IMR-90 (cell line): ENCODE measurements at regions not wholly inside any gene's neighbourhood (a gene's known extent, or its start where the extent isn't known, plus 50 kb on each side); places are given as distances from the start of the nearest gene placed in this dataset.

Source experiments
- ATAC-seq: fragments of 200-7000 bp; cut with Tn5 transposase; 2 replicates; pipeline ENCODE4 v1.9.1; 2020; ENCODE audit warnings: low read depth, mild to moderate bottlenecking, moderate library complexity
- BruUV-seq: library from RNA; stranded (reverse); fragments of 400-500 nt; replicated peaks from 2 replicates; lab custom pipeline; 2021; lab: Mats Ljungman, UMichigan
- CTCF ChIA-PET: fragments of 300-600 bp; formaldehyde crosslinking; extraction: SDS; loops from one replicate; lab custom pipeline; 2021; ENCODE audit warnings: antibody characterized with exemption; lab: Yijun Ruan, JAX
- POLR2A ChIA-PET: fragments of 300-600 bp; sonication (Branson Sonifier 250); formaldehyde crosslinking; loops from one replicate; lab custom pipeline; 2022; ENCODE audit warnings: antibody characterized with exemption; ENCODE audit not compliant: unreplicated experiment; lab: Charles Lee
- DNase-seq: peaks from one replicate; pipeline ENCODE4 v3.0.0; 2013
- H2AFZ ChIP-seq: replicated peaks from 2 replicates; pipeline ENCODE3; 2013; ENCODE audit warnings: low read length, mild to moderate bottlenecking; ENCODE audit not compliant: poor library complexity
- H2AK5ac ChIP-seq: 2 replicates; pipeline ENCODE4 v1.6.1; 2013; ENCODE audit warnings: low read depth, low read length, inconsistent platforms
- H2AK9ac ChIP-seq: replicated peaks from 2 replicates; pipeline ENCODE3; 2013; ENCODE audit warnings: mild to moderate bottlenecking, low read depth, low read length, moderate library complexity; ENCODE audit not compliant: poor library complexity
- H2BK120ac ChIP-seq: 2 replicates; pipeline ENCODE4 v1.6.1; 2013; ENCODE audit warnings: low read depth, low read length, inconsistent platforms
- H2BK15ac ChIP-seq: 3 replicates; pipeline ENCODE4 v1.6.1; 2013; ENCODE audit warnings: low read depth, low read length, inconsistent platforms
- H2BK20ac ChIP-seq: 2 replicates; pipeline ENCODE4 v1.6.1; 2013; ENCODE audit warnings: low read depth, mild to moderate bottlenecking, inconsistent platforms, low read length, moderate library complexity
- H2BK5ac ChIP-seq: 2 replicates; pipeline ENCODE4 v1.6.1; 2013; ENCODE audit warnings: mild to moderate bottlenecking, low read depth, low read length, inconsistent platforms; ENCODE audit not compliant: poor library complexity, severe bottlenecking
- H3K14ac ChIP-seq: replicated peaks from 2 replicates; pipeline ENCODE4 v1.6.1; 2013; ENCODE audit warnings: low read depth, low read length, inconsistent platforms
- H3K18ac ChIP-seq: 2 replicates; pipeline ENCODE4 v1.6.1; 2013; ENCODE audit warnings: low read depth, low read length, control low read depth
- H3K23ac ChIP-seq: 2 replicates; pipeline ENCODE4 v1.6.1; 2013; ENCODE audit warnings: low read depth, low read length, inconsistent platforms
- H3K27ac ChIP-seq: 2 replicates; pipeline ENCODE4 v1.5.1; 2013; ENCODE audit warnings: mild to moderate bottlenecking, control low read depth, low read length; ENCODE audit not compliant: insufficient read depth
- H3K27me3 ChIP-seq: 2 replicates; pipeline ENCODE4 v1.6.1; 2013; ENCODE audit warnings: low read length; ENCODE audit not compliant: control insufficient read depth, insufficient read depth
- H3K36me3 ChIP-seq: 2 replicates; pipeline ENCODE4 v1.6.1; 2013; ENCODE audit warnings: low read length, mixed read lengths; ENCODE audit not compliant: control insufficient read depth, insufficient read depth
- H3K4ac ChIP-seq: 2 replicates; pipeline ENCODE4 v1.6.1; 2013; ENCODE audit warnings: low read depth, low read length, inconsistent platforms
- H3K4me1 ChIP-seq: 2 replicates; pipeline ENCODE4 v1.6.1; 2013; ENCODE audit warnings: low read length, mixed read lengths; ENCODE audit not compliant: control insufficient read depth, insufficient read depth
- H3K4me2 ChIP-seq: 2 replicates; pipeline ENCODE4 v1.6.1; 2013; ENCODE audit warnings: low read depth, mild to moderate bottlenecking, control low read depth, low read length, moderate library complexity
- H3K4me3 ChIP-seq: 2 replicates; pipeline ENCODE4 v1.5.1; 2013; ENCODE audit warnings: low read depth, mild to moderate bottlenecking, control low read depth, low read length, moderate library complexity; ENCODE audit not compliant: insufficient read depth
- H3K56ac ChIP-seq: 2 replicates; pipeline ENCODE4 v1.6.1; 2013; ENCODE audit warnings: low read length, inconsistent platforms; ENCODE audit not compliant: insufficient read depth; ENCODE audit errors: extremely low read depth
- H3K79me1 ChIP-seq, 2 experiments: 2 replicates each; pipeline ENCODE4 v1.6.1; 2013; ENCODE audit warnings: low read length in 2 of 2, inconsistent platforms in 1 of 2, low read depth in 1 of 2
- H3K9ac ChIP-seq: 2 replicates; pipeline ENCODE4 v1.6.1; 2013; ENCODE audit warnings: low read depth, low read length, control low read depth
- H3K9me1 ChIP-seq: 2 replicates; pipeline ENCODE4 v1.6.1; 2013; ENCODE audit warnings: low read length, inconsistent platforms; ENCODE audit not compliant: insufficient read depth
- H3K9me3 ChIP-seq: 2 replicates; pipeline ENCODE4 v1.6.1; 2013; ENCODE audit warnings: low read length; ENCODE audit not compliant: control insufficient read depth, insufficient read depth
- H4K20me1 ChIP-seq: 2 replicates; pipeline ENCODE4 v1.6.1; 2013; ENCODE audit warnings: low read length, inconsistent platforms; ENCODE audit not compliant: insufficient read depth
- H4K5ac ChIP-seq: 2 replicates; pipeline ENCODE4 v1.6.1; 2013; ENCODE audit warnings: mild to moderate bottlenecking, low read depth, low read length, control low read depth
- H4K8ac ChIP-seq, 2 experiments: 2 replicates each; pipeline ENCODE4 v1.6.1; 2013; ENCODE audit warnings: low read depth in 2 of 2, low read length in 2 of 2, control low read depth in 1 of 2, inconsistent platforms in 1 of 2
- H4K91ac ChIP-seq: 2 replicates; pipeline ENCODE4 v1.6.1; 2013; ENCODE audit warnings: low read depth, low read length, inconsistent platforms; ENCODE audit not compliant: insufficient read depth
- BHLHE40 ChIP-seq: fragments of 150-350 bp; IDR thresholded peaks from 2 replicates; pipeline ENCODE4 v1.6.1; 2016; ENCODE audit warnings: mild to moderate bottlenecking, low read depth, low read length
- CHD1 ChIP-seq: IDR thresholded peaks from 2 replicates; pipeline ENCODE4 v1.6.1; 2012; ENCODE audit warnings: low read depth, low read length, improper control_type of control experiment
- MAZ ChIP-seq: IDR thresholded peaks from 2 replicates; pipeline ENCODE4 v1.6.1; 2012; ENCODE audit warnings: low read depth, mild to moderate bottlenecking, low read length, improper control_type of control experiment, moderate library complexity, borderline replicate concordance
- SMC3 ChIP-seq: fragments of 150-350 bp; IDR thresholded peaks from 2 replicates; pipeline ENCODE4 v1.6.1; 2016; ENCODE audit warnings: low read depth, mild to moderate bottlenecking, antibody characterized with exemption, low read length, moderate library complexity
- WGBS, 2 experiments: methylation state at CpG; one replicate each; pipeline versions ENCODE4 v1.1.5 to v1.1.7; 2013; ENCODE audit warnings: missing lambda C conversion rate in 2 of 2; ENCODE audit not compliant: insufficient read length in 1 of 2; ENCODE audit errors: extremely low coverage in 2 of 2; 5-methylcytosine and 5-hydroxymethylcytosine counted together
- dilution Hi-C: fragments of 300-500 bp; cut with HindIII; formaldehyde crosslinking; loops from one replicate; pipeline ENCODE4 v1.14.3; 2018; ENCODE audit warnings: low sequenced_read_pairs; ENCODE audit not compliant: unreplicated experiment
- in situ Hi-C: fragments of 300-500 bp; cut with MboI; formaldehyde crosslinking; loops from 3 replicates; pipeline ENCODE4 v1.14.3; 2019; ENCODE audit warnings: low sequenced_read_pairs, inconsistent platforms, mixed read lengths
- intact Hi-C: fragments of 100-400 bp; cut with micrococcal nuclease; formaldehyde crosslinking; loops from 2 replicates; pipeline ENCODE4 v1.10.0; 2022

- ATAC-seq (0 out of 2 replicates have a peak, but pooled peaks have one; percentile 32), DNase-seq (no peak)
- Histone ChIP-seq H2AFZ (no peak overlapping the region), H3K9me3 (no peaks in the 10 kb centered on the region), H3K4me2 (no peak overlapping the region), H3K4me3 (no peak overlapping the region), H2AK5ac (no peak overlapping the region), H3K18ac (no peak overlapping the region), H4K5ac (no peak overlapping the region), H3K4me1 (no peaks in the 10 kb centered on the region), H4K20me1 (no peaks in the 10 kb centered on the region), H2AK9ac (no peak overlapping the region), H3K56ac (no peak overlapping the region), H3K4ac (no peak overlapping the region), H2BK5ac (no peak overlapping the region), H3K9me1 (no peaks in the 10 kb centered on the region), H3K27me3 (peaks cover 9% of the 10 kb centered on the region), H2BK15ac (no peak overlapping the region), H4K91ac (no peak overlapping the region), H3K23ac (no peak overlapping the region), H3K9ac (no peak overlapping the region), H2BK20ac (no peak overlapping the region), H3K27ac (no peak overlapping the region), H3K79me1 (no peaks in the 10 kb centered on the region), H4K8ac (no peak overlapping the region), H2BK120ac (no peak overlapping the region), H3K36me3 (no peaks in the 10 kb centered on the region), H3K14ac (no peak overlapping the region)
- intact Hi-C loops (loop anchor here (10.0 kb wide), 1 partner anchor 470 kb away; the partner anchor contains the start of gene SLC35A1), dilution Hi-C loops (no loop called here), in situ Hi-C loops (loop anchor here (25.0 kb wide), 1 partner anchor 842 kb away; no protein-coding TSS in a partner anchor)
- POLR2A ChIA-PET, result no interaction called here
- no CpG with 5 or more reads among the region's 6 CpGs for WGBS, 2 experiments
- no peak for TF ChIP-seq CHD1
- TF ChIP-seq SMC3, result no peak
- TF ChIP-seq MAZ, result no peak
- no peak for TF ChIP-seq BHLHE40
- no TSS peak for BruUV-seq
- CTCF ChIA-PET, result interaction anchor here (1.2 kb wide), 2 partner anchors 12 to 15 kb away, joined by 4 to 5 read pairs; no protein-coding TSS in a partner anchor
Measured at GRCh38 chr6:87945181-87945580, 102.5 kb upstream of the SPACA1 start.
